ENCODE measurements at regions not wholly inside any gene's neighbourhood (a gene's known extent, or its start where the extent isn't known, plus 50 kb on each side); places are given as distances from the start of the nearest gene placed in this dataset.

DNA sequence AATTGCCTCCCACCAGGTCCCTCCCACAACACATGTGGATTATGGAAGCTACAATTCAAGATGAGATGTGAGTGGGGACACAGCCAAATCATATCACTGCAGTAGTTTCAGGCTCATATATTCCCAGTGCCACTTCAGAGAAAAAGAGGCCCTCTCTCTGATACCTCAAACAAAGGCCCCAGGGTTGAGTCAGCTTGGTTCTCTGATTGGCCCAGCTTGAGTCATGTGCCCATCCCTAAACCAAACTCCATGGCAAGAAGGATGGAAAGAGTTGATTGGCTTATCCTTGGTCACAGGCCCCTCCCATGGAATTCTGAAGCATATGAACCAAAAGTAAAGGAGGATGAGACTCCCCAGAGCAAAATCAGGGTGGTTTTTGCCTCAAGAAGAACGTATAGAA is 75.9 kb upstream of the IRX6 start:
- TF ChIP-seq, protein P1, sequence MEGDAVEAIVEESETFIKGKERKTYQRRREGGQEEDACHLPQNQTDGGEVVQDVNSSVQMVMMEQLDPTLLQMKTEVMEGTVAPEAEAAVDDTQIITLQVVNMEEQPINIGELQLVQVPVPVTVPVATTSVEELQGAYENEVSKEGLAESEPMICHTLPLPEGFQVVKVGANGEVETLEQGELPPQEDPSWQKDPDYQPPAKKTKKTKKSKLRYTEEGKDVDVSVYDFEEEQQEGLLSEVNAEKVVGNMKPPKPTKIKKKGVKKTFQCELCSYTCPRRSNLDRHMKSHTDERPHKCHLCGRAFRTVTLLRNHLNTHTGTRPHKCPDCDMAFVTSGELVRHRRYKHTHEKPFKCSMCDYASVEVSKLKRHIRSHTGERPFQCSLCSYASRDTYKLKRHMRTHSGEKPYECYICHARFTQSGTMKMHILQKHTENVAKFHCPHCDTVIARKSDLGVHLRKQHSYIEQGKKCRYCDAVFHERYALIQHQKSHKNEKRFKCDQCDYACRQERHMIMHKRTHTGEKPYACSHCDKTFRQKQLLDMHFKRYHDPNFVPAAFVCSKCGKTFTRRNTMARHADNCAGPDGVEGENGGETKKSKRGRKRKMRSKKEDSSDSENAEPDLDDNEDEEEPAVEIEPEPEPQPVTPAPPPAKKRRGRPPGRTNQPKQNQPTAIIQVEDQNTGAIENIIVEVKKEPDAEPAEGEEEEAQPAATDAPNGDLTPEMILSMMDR (IDR thresholded peaks at IDR 0.05) = no peak
- no peak for TF ChIP-seq POLR2A (IDR thresholded peaks at IDR 0.05)

All from Peyer's patch (tissue), 4 donors.